ENCODE measurements at regions not wholly inside any gene's neighbourhood (a gene's known extent, or its start where the extent isn't known, plus 50 kb on each side); places are given as distances from the start of the nearest gene placed in this dataset.

GRCh38 chr11:129574431-129574830 is 198.8 kb downstream of the BARX2 start (continued):
- TF ChIP-seq HNRNPL (IDR thresholded peaks at IDR 0.05; ENCODE audit: low read depth, low read length), result no peak
- no peak for TF ChIP-seq CHD1 (IDR thresholded peaks at IDR 0.05; ENCODE audit: low read length)
- TF ChIP-seq ZC3H8 (IDR thresholded peaks at IDR 0.05), result no peak
- TF ChIP-seq ZNF717 (CRISPR knock-in tag; IDR thresholded peaks at IDR 0.05), result no peak
- TF ChIP-seq BRCA1 (IDR thresholded peaks at IDR 0.05), result no peak
- no peak for TF ChIP-seq BRCA1 (CRISPR knock-in tag; IDR thresholded peaks at IDR 0.05)

GRCh38 chr11:129576652-129577051 is 201.0 kb downstream of the BARX2 start:
- POLR2A ChIA-PET, result no interaction called here
- no peaks in the 10 kb centered on the region for H3K9me1 ChIP-seq (ENCODE audit: control insufficient read depth, insufficient read depth, low read length)
- H3K27me3 ChIP-seq (ENCODE audit: control insufficient read depth in 2 of 2, insufficient read depth in 2 of 2, low read length in 2 of 2), result peaks cover 5 to 38% of the 10 kb centered on the region in 2 experiments; a peak in 3 of 5 replicates
- FAIRE-seq, result no peak
- 0% methylated on average over 2 of the region's 2 CpGs for WGBS (ENCODE audit: insufficient coverage, low coverage, missing lambda C conversion rate)
- no peak overlapping the region for H3K27ac ChIP-seq (ENCODE audit: extremely low read depth, low read depth, low read length)
- H3K36me3 ChIP-seq (ENCODE audit: control insufficient read depth, insufficient read depth, low read length), result no peaks in the 10 kb centered on the region
- H3K79me2 ChIP-seq (ENCODE audit: control insufficient read depth, insufficient read depth, low read length), result no peaks in the 10 kb centered on the region
- in situ Hi-C loops (cut with MboI) (no loop called here), intact Hi-C loops (cut with micrococcal nuclease) (no loop called here)
- no peak overlapping the region for H3K4me3 ChIP-seq
- H4K20me1 ChIP-seq (replicated peaks; ENCODE audit: control insufficient read depth, insufficient read depth, low read length), result no peaks in the 10 kb centered on the region; the same call in 1 of the 2 replicates
- CTCF ChIA-PET (ENCODE audit: low intra/inter-chr PET ratio), result no interaction called here
- H3K9ac ChIP-seq (ENCODE audit: insufficient read depth in 1 of 2, low read depth in 2 of 2, low read length in 2 of 2), result no peak overlapping the region
- TF ChIP-seq MAFF (IDR thresholded peaks at IDR 0.05; ENCODE audit: low read length) (peak; percentile 39; the same call in 1 of the 2 replicates), NKRF (IDR thresholded peaks at IDR 0.05; ENCODE audit: borderline replicate concordance) (no peak), MAFK (IDR thresholded peaks at IDR 0.05; ENCODE audit: low read length) (peak; percentile 52), ZNF316 (IDR thresholded peaks at IDR 0.05) (peak; percentile 48)
- DNase-seq (ENCODE audit: extremely low read depth in 1 of 4, low spot score in 3 of 4), result no peak
- BruUV-seq (replicated peaks), result no TSS peak
- ATAC-seq, result no peak
- H3K4me2 ChIP-seq (ENCODE audit: insufficient read depth, low read length), result no peak overlapping the region
- H3K9me3 ChIP-seq (replicated peaks; ENCODE audit: control insufficient read depth, insufficient read depth, low read depth, low read length), result no peaks in the 10 kb centered on the region
- H3K4me1 ChIP-seq (replicated peaks in 1 of 2; ENCODE audit: control insufficient read depth in 2 of 2, insufficient read depth in 2 of 2, low read length in 2 of 2), result no peaks in the 10 kb centered on the region
- no peak overlapping the region for H2AFZ ChIP-seq (ENCODE audit: low read depth, low read length)

Measured in K562 (cell line).